ENCODE measurements at regions not wholly inside any gene's neighbourhood (a gene's known extent, or its start where the extent isn't known, plus 50 kb on each side); places are given as distances from the start of the nearest gene placed in this dataset.
A peak's percentile ranks its signal among the peaks of the same experiment; 100 is the strongest.

- DNase-seq (ENCODE audit: low read depth): no peak
- no peaks in the 10 kb centered on the region for H3K27me3 ChIP-seq (ENCODE audit: control insufficient read depth, insufficient read depth, low read length)
- no peaks in the 10 kb centered on the region for H3K36me3 ChIP-seq (ENCODE audit: control insufficient read depth, insufficient read depth, low read length)
- no peak for TF ChIP-seq CTCF (IDR thresholded peaks at IDR 0.05; ENCODE audit: insufficient read depth, low read length, poor library complexity, severe bottlenecking)
- H3K4me3 ChIP-seq (ENCODE audit: low read depth, low read length): no peak overlapping the region
Measured at GRCh38 chr18:32851936-32852335, 79.1 kb upstream of the KLHL14 start.

GRCh38 chr18:32848826-32849225 is 76.0 kb upstream of the KLHL14 start:
- no peaks in the 10 kb centered on the region for H3K27me3 ChIP-seq (ENCODE audit: control insufficient read depth, insufficient read depth, low read length)
- H3K36me3 ChIP-seq (ENCODE audit: control insufficient read depth, insufficient read depth, low read length): no peaks in the 10 kb centered on the region
- no peak for DNase-seq (ENCODE audit: low read depth)
- TF ChIP-seq CTCF (IDR thresholded peaks at IDR 0.05; ENCODE audit: insufficient read depth, low read length, poor library complexity, severe bottlenecking): no peak
- H3K4me3 ChIP-seq (ENCODE audit: low read depth, low read length): no peak overlapping the region

- no peak for DNase-seq (ENCODE audit: low read depth)
- peak; percentile 4 for TF ChIP-seq CTCF (IDR thresholded peaks at IDR 0.05; ENCODE audit: insufficient read depth, low read length, poor library complexity, severe bottlenecking)
Measured at GRCh38 chr18:32847691-32848090, 74.9 kb upstream of the KLHL14 start.

GRCh38 chr18:32846896-32847295 is 74.1 kb upstream of the KLHL14 start:
- DNase-seq (ENCODE audit: low read depth): no peak
- H3K4me3 ChIP-seq (ENCODE audit: low read depth, low read length): no peak overlapping the region
- no peak for TF ChIP-seq CTCF (IDR thresholded peaks at IDR 0.05; ENCODE audit: insufficient read depth, low read length, poor library complexity, severe bottlenecking)
- no peaks in the 10 kb centered on the region for H3K36me3 ChIP-seq (ENCODE audit: control insufficient read depth, insufficient read depth, low read length)
- no peaks in the 10 kb centered on the region for H3K27me3 ChIP-seq (ENCODE audit: control insufficient read depth, insufficient read depth, low read length)

More at GRCh38 chr18:32847691-32848090, 74.9 kb upstream of the KLHL14 start:
- Histone ChIP-seq H3K27me3 (ENCODE audit: control insufficient read depth, insufficient read depth, low read length) (no peaks in the 10 kb centered on the region), H3K36me3 (ENCODE audit: control insufficient read depth, insufficient read depth, low read length) (no peaks in the 10 kb centered on the region), H3K4me3 (ENCODE audit: low read depth, low read length) (no peak overlapping the region)

- Histone ChIP-seq H3K27me3 (ENCODE audit: control insufficient read depth, insufficient read depth, low read length) (no peaks in the 10 kb centered on the region), H3K4me3 (ENCODE audit: low read depth, low read length) (no peak overlapping the region), H3K36me3 (ENCODE audit: control insufficient read depth, insufficient read depth, low read length) (no peaks in the 10 kb centered on the region)
- no peak for TF ChIP-seq CTCF (IDR thresholded peaks at IDR 0.05; ENCODE audit: insufficient read depth, low read length, poor library complexity, severe bottlenecking)
- no peak for DNase-seq (ENCODE audit: low read depth)
Measured at GRCh38 chr18:32840962-32841361, 68.1 kb upstream of the KLHL14 start.

- TF ChIP-seq CTCF (IDR thresholded peaks at IDR 0.05; ENCODE audit: insufficient read depth, low read length, poor library complexity, severe bottlenecking): no peak
- Histone ChIP-seq H3K36me3 (ENCODE audit: control insufficient read depth, insufficient read depth, low read length) (no peaks in the 10 kb centered on the region), H3K27me3 (ENCODE audit: control insufficient read depth, insufficient read depth, low read length) (no peaks in the 10 kb centered on the region), H3K4me3 (ENCODE audit: low read depth, low read length) (no peak overlapping the region)
- no peak for DNase-seq (ENCODE audit: low read depth)
Measured at GRCh38 chr18:32835951-32836350, 63.1 kb upstream of the KLHL14 start.
